ENCODE measurements at regions not wholly inside any gene's neighbourhood (a gene's known extent, or its start where the extent isn't known, plus 50 kb on each side); places are given as distances from the start of the nearest gene placed in this dataset.

- no peak overlapping the region for H3K27ac ChIP-seq (ENCODE audit: low read depth, low read length)
- no peak overlapping the region for H3K4me3 ChIP-seq (ENCODE audit: low read length in 2 of 2)
- intact Hi-C loops (cut with micrococcal nuclease): no loop called here
- H3K9me3 ChIP-seq (ENCODE audit: control insufficient read depth in 1 of 2, low read length in 2 of 2): no peaks in the 10 kb centered on the region
- ChIA-PET POLR2A (ENCODE audit: partially characterized antibody) (no interaction called here), CTCF (ENCODE audit: partially characterized antibody) (no interaction called here)
- no peaks in the 10 kb centered on the region for H3K4me1 Mint-ChIP-seq
- H3K27me3 ChIP-seq (ENCODE audit: insufficient read depth, low read length): no peaks in the 10 kb centered on the region
- no peaks in the 10 kb centered on the region for H3K36me3 ChIP-seq (ENCODE audit: insufficient read depth, low read length)
- H3K27ac Mint-ChIP-seq: no peak overlapping the region
- H3K27me3 Mint-ChIP-seq: no peaks in the 10 kb centered on the region
- no peak overlapping the region for H3K4me3 Mint-ChIP-seq
- peaks cover 0 to 13% (median 3%) of the 10 kb centered on the region in 8 donors for H3K9me3 Mint-ChIP-seq
- no peak for DNase-seq
- no peaks in the 10 kb centered on the region for H3K4me1 ChIP-seq (ENCODE audit: insufficient read depth, low read length)
- no peaks in the 10 kb centered on the region for H3K36me3 Mint-ChIP-seq
Observed at GRCh38 chr5:89371646-89372045, 488.7 kb upstream of the MEF2C start.

DNA sequence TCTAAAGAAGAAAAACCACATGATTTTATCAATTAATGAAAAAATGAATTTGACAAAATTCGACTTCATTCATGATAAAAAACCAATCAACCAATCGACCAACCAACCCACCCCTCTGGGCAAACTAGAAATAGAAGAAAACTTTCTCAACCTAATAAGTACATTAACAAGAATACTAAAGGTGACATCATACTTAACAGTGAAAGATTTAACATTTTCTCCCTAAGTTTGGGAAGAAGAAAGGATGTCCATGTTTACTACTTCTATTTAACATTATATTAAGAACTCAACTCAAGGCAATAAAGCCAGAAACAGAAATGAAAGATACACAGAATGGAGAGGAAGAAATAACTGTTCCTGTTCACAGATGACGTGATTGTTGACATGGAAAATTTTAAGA is 476.1 kb upstream of the MEF2C start:
- Mint-ChIP-seq H3K27ac (no peak overlapping the region), H3K4me1 (no peaks in the 10 kb centered on the region), H3K4me3 (no peak overlapping the region), H3K36me3 (no peaks in the 10 kb centered on the region), H3K27me3 (no peaks in the 10 kb centered on the region), H3K9me3 (peaks cover 0 to 12% (median 3%) of the 10 kb centered on the region in 8 donors)
- H3K27me3 ChIP-seq (ENCODE audit: insufficient read depth, low read length): no peaks in the 10 kb centered on the region
- H3K27ac ChIP-seq (ENCODE audit: low read depth, low read length): no peak overlapping the region
- POLR2A ChIA-PET (ENCODE audit: partially characterized antibody): no interaction called here
- intact Hi-C loops (cut with micrococcal nuclease): no loop called here
- H3K4me3 ChIP-seq (ENCODE audit: low read length in 2 of 2): no peak overlapping the region
- no peaks in the 10 kb centered on the region for H3K36me3 ChIP-seq (ENCODE audit: insufficient read depth, low read length)
- no peaks in the 10 kb centered on the region for H3K9me3 ChIP-seq (ENCODE audit: control insufficient read depth in 1 of 2, low read length in 2 of 2)
- CTCF ChIA-PET (ENCODE audit: partially characterized antibody): no interaction called here
- H3K4me1 ChIP-seq (ENCODE audit: insufficient read depth, low read length): no peaks in the 10 kb centered on the region
- no peak for DNase-seq

GRCh38 chr5:89353837-89354551 is 471.0 kb upstream of the MEF2C start:
- intact Hi-C loops (cut with micrococcal nuclease): no loop called here
- H3K9me3 ChIP-seq (ENCODE audit: control insufficient read depth in 1 of 2, low read length in 2 of 2): no peaks in the 10 kb centered on the region
- CTCF ChIA-PET (ENCODE audit: partially characterized antibody): no interaction called here
- Mint-ChIP-seq H3K27ac (no peak overlapping the region), H3K9me3 (peaks cover 0 to 4% (median 0%) of the 10 kb centered on the region in 8 donors), H3K27me3 (no peaks in the 10 kb centered on the region), H3K4me3 (no peak overlapping the region), H3K4me1 (no peaks in the 10 kb centered on the region), H3K36me3 (no peaks in the 10 kb centered on the region)
- H3K4me1 ChIP-seq (ENCODE audit: insufficient read depth, low read length): no peaks in the 10 kb centered on the region
- no peaks in the 10 kb centered on the region for H3K36me3 ChIP-seq (ENCODE audit: insufficient read depth, low read length)
- H3K27me3 ChIP-seq (ENCODE audit: insufficient read depth, low read length): no peaks in the 10 kb centered on the region
- H3K27ac ChIP-seq (ENCODE audit: low read depth, low read length): no peak overlapping the region
- POLR2A ChIA-PET (ENCODE audit: partially characterized antibody): no interaction called here
- no peak for DNase-seq
- H3K4me3 ChIP-seq (ENCODE audit: low read length in 2 of 2): no peak overlapping the region

DNA sequence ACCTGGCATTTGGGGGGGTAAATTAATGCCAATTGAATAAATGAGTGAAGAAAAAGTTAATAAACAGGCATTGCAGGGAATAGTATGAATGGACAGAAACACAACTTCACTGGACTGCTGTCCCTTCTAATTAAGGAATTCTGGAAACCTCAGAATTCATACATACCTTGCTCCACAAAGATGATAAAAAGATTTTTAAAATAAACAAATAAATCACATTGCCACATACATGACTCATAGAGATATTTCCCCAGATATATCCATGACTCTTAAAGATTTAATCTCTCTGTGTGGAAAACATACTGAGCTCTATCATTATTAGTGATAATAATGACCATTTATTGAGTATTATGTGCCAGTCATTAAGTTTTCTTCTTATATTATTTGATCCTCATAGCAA is 469.0 kb upstream of the MEF2C start:
- no peaks in the 10 kb centered on the region for H3K9me3 ChIP-seq (ENCODE audit: control insufficient read depth in 1 of 2, low read length in 2 of 2)
- no peak overlapping the region for H3K27ac Mint-ChIP-seq
- H3K4me1 Mint-ChIP-seq: no peaks in the 10 kb centered on the region
- ChIA-PET POLR2A (ENCODE audit: partially characterized antibody) (no interaction called here), CTCF (ENCODE audit: partially characterized antibody) (no interaction called here)
- no peaks in the 10 kb centered on the region for H3K27me3 ChIP-seq (ENCODE audit: insufficient read depth, low read length)
- no peaks in the 10 kb centered on the region for H3K36me3 ChIP-seq (ENCODE audit: insufficient read depth, low read length)
- no peak overlapping the region for H3K4me3 ChIP-seq (ENCODE audit: low read length in 2 of 2)
- no peak overlapping the region for H3K4me3 Mint-ChIP-seq
- intact Hi-C loops (cut with micrococcal nuclease): no loop called here
- H3K27ac ChIP-seq (ENCODE audit: low read depth, low read length): no peak overlapping the region
- H3K4me1 ChIP-seq (ENCODE audit: insufficient read depth, low read length): no peaks in the 10 kb centered on the region
- peaks cover 0 to 8% (median 1%) of the 10 kb centered on the region in 8 donors for H3K9me3 Mint-ChIP-seq
- no peak for DNase-seq
- H3K27me3 Mint-ChIP-seq: no peaks in the 10 kb centered on the region
- H3K36me3 Mint-ChIP-seq: no peaks in the 10 kb centered on the region

GRCh38 chr5:89351222-89351621 is 468.2 kb upstream of the MEF2C start:
- Mint-ChIP-seq H3K27ac (no peak overlapping the region), H3K27me3 (no peaks in the 10 kb centered on the region), H3K4me3 (no peak overlapping the region), H3K9me3 (peaks cover 0 to 8% (median 0%) of the 10 kb centered on the region in 8 donors), H3K36me3 (no peaks in the 10 kb centered on the region), H3K4me1 (no peaks in the 10 kb centered on the region)
- no peak for DNase-seq
- H3K27me3 ChIP-seq (ENCODE audit: insufficient read depth, low read length): no peaks in the 10 kb centered on the region
- no peak overlapping the region for H3K4me3 ChIP-seq (ENCODE audit: low read length in 2 of 2)
- POLR2A ChIA-PET (ENCODE audit: partially characterized antibody): no interaction called here
- CTCF ChIA-PET (ENCODE audit: partially characterized antibody): no interaction called here
- H3K9me3 ChIP-seq (ENCODE audit: control insufficient read depth in 1 of 2, low read length in 2 of 2): no peaks in the 10 kb centered on the region
- H3K36me3 ChIP-seq (ENCODE audit: insufficient read depth, low read length): no peaks in the 10 kb centered on the region
- H3K4me1 ChIP-seq (ENCODE audit: insufficient read depth, low read length): no peaks in the 10 kb centered on the region
- intact Hi-C loops (cut with micrococcal nuclease): no loop called here
- no peak overlapping the region for H3K27ac ChIP-seq (ENCODE audit: low read depth, low read length)

DNA sequence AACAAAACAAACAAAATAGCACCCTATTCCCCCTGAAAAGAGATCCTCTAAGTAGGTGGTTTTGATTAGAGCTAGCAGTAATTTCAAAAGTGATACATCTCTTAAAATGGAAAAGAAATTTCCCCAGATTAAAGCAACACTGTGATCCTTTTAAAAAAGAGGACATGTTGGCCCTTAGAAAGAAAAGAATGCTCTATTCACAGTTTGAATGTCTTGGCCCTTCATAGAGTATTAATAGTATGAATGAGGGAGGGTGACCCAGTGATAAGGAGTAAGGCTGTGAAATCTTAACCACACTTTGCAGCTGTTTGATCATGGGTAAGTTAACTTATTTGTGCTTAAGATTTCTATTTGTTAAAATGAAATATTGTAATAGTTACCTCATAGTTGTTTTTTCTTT is 467.7 kb upstream of the MEF2C start:
- no peak overlapping the region for H3K4me3 ChIP-seq (ENCODE audit: low read length in 2 of 2)
- H3K27me3 ChIP-seq (ENCODE audit: insufficient read depth, low read length): no peaks in the 10 kb centered on the region
- intact Hi-C loops (cut with micrococcal nuclease): no loop called here
- H3K4me1 Mint-ChIP-seq: no peaks in the 10 kb centered on the region
- H3K27ac Mint-ChIP-seq: no peak overlapping the region
- H3K4me3 Mint-ChIP-seq: no peak overlapping the region
- no peaks in the 10 kb centered on the region for H3K36me3 Mint-ChIP-seq
- H3K4me1 ChIP-seq (ENCODE audit: insufficient read depth, low read length): no peaks in the 10 kb centered on the region
- H3K9me3 Mint-ChIP-seq: peaks cover 0 to 8% (median 0%) of the 10 kb centered on the region in 8 donors
- POLR2A ChIA-PET (ENCODE audit: partially characterized antibody): no interaction called here
- H3K27ac ChIP-seq (ENCODE audit: low read depth, low read length): no peak overlapping the region
- DNase-seq: no peak
- H3K36me3 ChIP-seq (ENCODE audit: insufficient read depth, low read length): no peaks in the 10 kb centered on the region
- CTCF ChIA-PET (ENCODE audit: partially characterized antibody): no interaction called here
- no peaks in the 10 kb centered on the region for H3K27me3 Mint-ChIP-seq
- no peaks in the 10 kb centered on the region for H3K9me3 ChIP-seq (ENCODE audit: control insufficient read depth in 1 of 2, low read length in 2 of 2)

GRCh38 chr5:89349246-89349980 is 466.4 kb upstream of the MEF2C start:
- CTCF ChIA-PET (ENCODE audit: partially characterized antibody): no interaction called here
- H3K4me3 ChIP-seq (ENCODE audit: low read length in 2 of 2): no peak overlapping the region

More at GRCh38 chr5:89349246-89349980, 466.4 kb upstream of the MEF2C start:
- no peak overlapping the region for H3K27ac Mint-ChIP-seq
- POLR2A ChIA-PET (ENCODE audit: partially characterized antibody): no interaction called here
- no peaks in the 10 kb centered on the region for H3K36me3 Mint-ChIP-seq
- Histone ChIP-seq H3K9me3 (ENCODE audit: control insufficient read depth in 1 of 2, low read length in 2 of 2) (no peaks in the 10 kb centered on the region), H3K27ac (ENCODE audit: low read depth, low read length) (no peak overlapping the region), H3K27me3 (ENCODE audit: insufficient read depth, low read length) (no peaks in the 10 kb centered on the region), H3K4me1 (ENCODE audit: insufficient read depth, low read length) (no peaks in the 10 kb centered on the region), H3K36me3 (ENCODE audit: insufficient read depth, low read length) (no peaks in the 10 kb centered on the region)
- no peaks in the 10 kb centered on the region for H3K4me1 Mint-ChIP-seq
- peaks cover 0 to 5% (median 0%) of the 10 kb centered on the region in 8 donors for H3K9me3 Mint-ChIP-seq
- DNase-seq: no peak
- H3K4me3 Mint-ChIP-seq: no peak overlapping the region
- no peaks in the 10 kb centered on the region for H3K27me3 Mint-ChIP-seq
- intact Hi-C loops (cut with micrococcal nuclease): no loop called here
